Smooth muscle cell of the brain vasculature (primary cell): ENCODE measurements at regions not wholly inside any gene's neighbourhood (a gene's known extent, or its start where the extent isn't known, plus 50 kb on each side); places are given as distances from the start of the nearest gene placed in this dataset.

Experiments used
- DNase-seq: peaks from one replicate; pipeline ENCODE4 v3.0.0-alpha.2; 2012; ENCODE audit warnings: low read depth, low spot score

- DNase-seq, result no peak
Observed at GRCh38 chr15:45743426-45744235, 108.8 kb downstream of the SQOR start.

- no peak for DNase-seq
Observed at GRCh38 chr15:45744236-45744589, 109.4 kb downstream of the SQOR start.

GRCh38 chr15:45747426-45747825 lies 112.6 kb downstream of the SQOR start:
- DNase-seq, result no peak

GRCh38 chr15:45751629-45752028 lies 116.8 kb downstream of the SQOR start:
- DNase-seq, result no peak

- DNase-seq, result no peak
Observed at GRCh38 chr15:45759936-45760335, 125.1 kb downstream of the SQOR start.

GRCh38 chr15:45762726-45763125 lies 127.9 kb downstream of the SQOR start:
- DNase-seq, result no peak

GRCh38 chr15:45763170-45763869 lies 128.5 kb downstream of the SQOR start:
- DNase-seq, result no peak

GRCh38 chr15:45773149-45773548 lies 138.3 kb downstream of the SQOR start:
- no peak for DNase-seq

GRCh38 chr15:45776772-45777171 lies 141.9 kb downstream of the SQOR start:
- DNase-seq, result no peak

GRCh38 chr15:45777781-45778180 lies 143.0 kb downstream of the SQOR start:
- DNase-seq, result no peak

- DNase-seq, result no peak
Observed at GRCh38 chr15:45780352-45780751, 145.5 kb downstream of the SQOR start.

GRCh38 chr15:45784656-45785055 lies 149.8 kb downstream of the SQOR start:
- no peak for DNase-seq

GRCh38 chr15:45785897-45786296 lies 151.1 kb downstream of the SQOR start:
- DNase-seq, result no peak

- DNase-seq, result no peak
Observed at GRCh38 chr15:45790325-45790943, 155.6 kb downstream of the SQOR start.

GRCh38 chr15:45794304-45794703 lies 159.5 kb downstream of the SQOR start:
- DNase-seq, result no peak

GRCh38 chr15:45794712-45795439 lies 160.0 kb downstream of the SQOR start:
- DNase-seq, result no peak

- DNase-seq, result no peak
Observed at GRCh38 chr15:45795440-45796069, 160.7 kb downstream of the SQOR start.

- DNase-seq, result no peak
Observed at GRCh38 chr15:45796433-45796832, 161.6 kb downstream of the SQOR start.

- DNase-seq, result no peak
Observed at GRCh38 chr15:45799508-45799907, 164.7 kb downstream of the SQOR start.

- no peak for DNase-seq
Observed at GRCh38 chr15:45801543-45801942, 166.7 kb downstream of the SQOR start.

GRCh38 chr15:45802140-45802539 lies 167.3 kb downstream of the SQOR start:
- DNase-seq, result no peak

GRCh38 chr15:45804028-45804427 lies 169.2 kb downstream of the SQOR start:
- DNase-seq, result no peak
